ENCODE measurements at regions not wholly inside any gene's neighbourhood (a gene's known extent, or its start where the extent isn't known, plus 50 kb on each side); places are given as distances from the start of the nearest gene placed in this dataset.

DNA sequence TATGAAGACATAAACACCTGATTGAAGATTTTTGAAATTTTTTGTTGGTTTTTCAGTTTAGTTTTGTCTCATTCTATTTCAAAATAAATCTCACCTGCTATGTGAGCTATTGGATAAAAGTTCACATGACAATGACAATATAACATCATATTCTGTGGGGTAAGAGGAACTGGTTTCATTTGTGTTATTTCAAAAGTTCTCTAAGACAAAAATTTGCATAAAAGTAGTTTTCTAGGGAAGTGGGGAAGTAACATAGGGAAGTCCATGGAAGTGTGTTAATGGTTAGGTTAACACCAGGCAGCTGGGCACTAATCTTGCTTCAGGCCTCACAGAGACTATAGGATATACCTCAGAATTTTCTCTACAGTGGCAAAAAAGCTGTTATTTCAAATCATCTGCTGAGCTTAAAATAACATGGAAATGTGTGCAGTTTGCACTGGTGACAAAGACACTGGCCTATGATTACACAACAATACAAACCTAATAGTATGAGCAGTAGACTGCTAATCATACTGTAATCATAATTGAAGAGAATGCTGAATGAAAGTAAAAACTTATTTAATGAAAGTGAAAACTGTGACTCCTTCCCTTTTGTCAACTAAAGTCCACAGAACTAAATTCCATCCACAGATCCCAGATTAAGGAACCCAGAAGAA is 710.6 kb upstream of the TMEM132C start:
- no peak for DNase-seq (ENCODE audit: low read depth in 2 of 2)

DNA sequence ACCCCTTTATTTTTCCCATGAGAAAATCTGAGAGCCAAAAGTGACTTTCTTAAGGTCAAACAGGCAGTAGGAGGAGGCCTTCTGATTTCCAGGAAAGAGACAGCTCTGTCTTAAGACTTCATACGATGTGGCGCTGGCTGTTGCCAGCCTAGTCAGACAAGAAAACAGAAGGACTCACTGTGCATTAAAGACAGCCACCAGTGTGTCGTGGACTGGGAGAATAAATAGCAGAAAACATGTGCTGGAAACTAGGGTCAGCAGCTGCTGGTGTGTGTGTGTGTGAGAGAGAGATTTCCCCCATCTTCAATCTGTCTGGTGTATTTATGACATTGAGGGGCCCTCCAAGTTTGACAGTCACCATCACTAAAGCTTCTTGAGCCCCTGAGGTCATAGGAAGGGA is 708.6 kb upstream of the TMEM132C start:
- DNase-seq (ENCODE audit: low read depth in 2 of 2): no peak

- peak; percentile 2 to 7 for DNase-seq (ENCODE audit: low read depth in 2 of 2)
Measured at GRCh38 chr12:127559349-127560040, 707.5 kb upstream of the TMEM132C start.

GRCh38 chr12:127560041-127560478 is 706.9 kb upstream of the TMEM132C start:
- no peak for DNase-seq (ENCODE audit: low read depth in 2 of 2)

- no peak for DNase-seq (ENCODE audit: low read depth in 2 of 2)
Measured at GRCh38 chr12:127562816-127563215, 704.2 kb upstream of the TMEM132C start.

- DNase-seq (ENCODE audit: low read depth in 2 of 2): no peak
Measured at GRCh38 chr12:127565241-127565640, 701.7 kb upstream of the TMEM132C start.

- no peak for DNase-seq (ENCODE audit: low read depth in 2 of 2)
Measured at GRCh38 chr12:127567531-127567930, 699.4 kb upstream of the TMEM132C start.

DNA sequence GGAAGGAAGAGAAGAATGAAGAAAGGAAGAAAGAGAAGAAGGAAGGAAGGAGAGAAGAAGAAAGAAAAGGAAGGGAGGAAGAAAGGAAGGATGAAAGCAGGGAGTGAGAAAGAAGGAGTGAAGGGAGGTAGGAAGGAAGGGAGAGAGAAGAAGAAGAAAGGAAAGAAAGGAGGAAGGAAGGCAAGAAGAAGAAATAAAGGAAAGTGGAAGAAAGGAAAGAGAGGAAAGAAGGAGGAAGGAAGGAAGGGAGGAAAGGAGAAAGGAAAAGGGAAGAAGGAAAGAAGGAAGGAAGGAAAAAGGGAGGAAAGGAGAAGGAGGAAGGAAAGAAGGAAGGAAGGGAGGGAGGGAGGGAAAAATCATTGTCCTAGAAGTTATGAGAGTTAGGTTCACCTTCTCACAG is 696.6 kb upstream of the TMEM132C start:
- no peak for DNase-seq (ENCODE audit: low read depth in 2 of 2)

DNA sequence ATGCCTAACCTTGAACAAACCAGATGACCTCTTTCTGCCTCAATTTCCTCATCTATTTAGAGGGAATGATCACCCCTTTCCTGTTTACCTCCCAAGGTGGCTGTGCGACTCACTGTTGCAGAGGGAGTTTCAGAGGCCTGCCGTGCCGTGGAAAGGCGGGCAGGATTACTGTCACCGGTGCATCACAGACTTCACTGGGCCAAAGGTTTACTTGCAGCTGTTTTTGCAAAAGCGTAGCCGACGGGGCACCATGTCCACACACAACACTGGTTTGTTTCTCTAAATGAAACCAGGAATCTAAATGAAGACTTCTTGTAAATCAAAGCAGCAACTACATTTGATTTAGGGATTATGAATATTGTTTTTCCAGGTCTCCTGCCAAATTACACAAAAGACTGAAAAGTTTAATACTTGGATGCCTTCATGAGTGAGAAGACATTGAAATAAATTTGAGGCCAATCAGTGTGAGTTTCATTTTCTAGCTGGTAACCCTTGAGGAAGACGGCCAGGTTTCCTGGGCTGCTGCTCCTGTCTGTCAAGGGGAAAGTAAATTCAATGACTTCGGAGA is 696.1 kb upstream of the TMEM132C start:
- no peak for DNase-seq (ENCODE audit: low read depth in 2 of 2)

DNA sequence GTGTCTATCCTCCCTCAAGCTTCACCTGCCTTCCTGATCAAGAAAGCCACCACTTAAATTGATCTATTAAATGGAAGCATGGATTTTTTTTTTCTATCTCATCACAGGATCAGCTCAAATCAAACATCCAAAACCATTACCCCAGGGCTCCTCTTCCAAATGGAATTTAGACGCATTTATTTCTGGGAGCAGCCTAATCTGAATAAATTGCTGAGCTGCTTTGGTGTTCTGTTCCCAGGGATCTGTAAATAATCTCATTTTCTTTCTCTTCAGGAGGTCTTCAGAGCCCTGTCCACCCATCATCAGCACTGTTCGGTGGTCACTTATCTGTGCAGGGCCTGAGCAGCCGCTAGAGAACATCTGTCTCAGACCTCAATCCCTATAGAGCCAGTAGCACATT is 695.4 kb upstream of the TMEM132C start:
- DNase-seq (ENCODE audit: low read depth in 2 of 2): no peak

GRCh38 chr12:127579446-127579845 is 687.5 kb upstream of the TMEM132C start:
- DNase-seq (ENCODE audit: low read depth in 2 of 2): no peak

GRCh38 chr12:127582074-127582473 is 684.9 kb upstream of the TMEM132C start:
- DNase-seq (ENCODE audit: low read depth in 2 of 2): no peak

DNA sequence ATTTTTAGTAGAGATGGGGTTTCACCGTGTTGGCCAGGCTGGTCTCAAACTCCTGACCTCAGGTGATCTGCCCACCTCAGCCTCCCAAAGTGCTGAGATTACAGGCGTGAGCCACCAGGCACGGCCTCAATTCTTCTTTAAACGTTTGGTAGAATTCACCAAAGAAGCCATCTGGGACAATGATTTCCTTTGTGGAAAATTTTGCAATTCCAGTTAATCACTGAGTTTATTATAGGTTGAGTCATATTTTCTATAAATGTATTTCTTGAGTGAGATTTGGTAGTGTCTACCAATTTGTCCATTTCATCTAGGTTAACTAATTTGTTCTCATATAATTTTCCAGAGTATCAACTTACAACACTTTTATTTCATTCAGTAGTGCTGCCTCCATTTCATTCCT is 683.9 kb upstream of the TMEM132C start:
- DNase-seq (ENCODE audit: low read depth in 2 of 2): no peak

- no peak for DNase-seq (ENCODE audit: low read depth in 2 of 2)
Measured at GRCh38 chr12:127588249-127588648, 678.7 kb upstream of the TMEM132C start.

GRCh38 chr12:127589541-127589940 is 677.4 kb upstream of the TMEM132C start:
- DNase-seq (ENCODE audit: low read depth in 2 of 2): no peak

GRCh38 chr12:127590868-127591267 is 676.1 kb upstream of the TMEM132C start:
- no peak for DNase-seq (ENCODE audit: low read depth in 2 of 2)

GRCh38 chr12:127592245-127592644 is 674.7 kb upstream of the TMEM132C start:
- no peak for DNase-seq (ENCODE audit: low read depth in 2 of 2)

GRCh38 chr12:127594351-127594970 is 672.5 kb upstream of the TMEM132C start:
- no peak for DNase-seq (ENCODE audit: low read depth in 2 of 2)

DNA sequence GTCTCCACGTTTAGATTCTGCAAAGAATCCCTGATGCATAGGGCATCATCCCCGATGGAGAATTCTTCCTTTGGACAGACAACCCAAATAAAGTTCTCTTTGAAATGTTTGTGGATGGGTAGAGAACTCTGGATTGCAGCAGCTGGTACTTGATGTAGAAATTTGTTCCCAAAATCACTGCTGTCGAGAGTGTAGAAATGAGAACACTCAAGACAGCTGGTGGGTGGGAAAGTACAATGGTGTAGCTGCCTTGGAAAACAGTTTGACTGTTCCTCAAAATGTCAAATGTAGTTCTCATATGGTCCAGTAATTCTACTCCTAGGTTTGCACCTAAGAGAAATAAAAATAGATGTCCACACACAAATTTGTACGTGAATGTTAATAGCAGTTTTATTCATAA is 671.5 kb upstream of the TMEM132C start:
- no peak for DNase-seq (ENCODE audit: low read depth in 2 of 2)

GRCh38 chr12:127596891-127597290 is 670.1 kb upstream of the TMEM132C start:
- no peak for DNase-seq (ENCODE audit: low read depth in 2 of 2)

- DNase-seq (ENCODE audit: low read depth in 2 of 2): no peak
Measured at GRCh38 chr12:127599436-127599835, 667.5 kb upstream of the TMEM132C start.

GRCh38 chr12:127600211-127600610 is 666.8 kb upstream of the TMEM132C start:
- no peak for DNase-seq (ENCODE audit: low read depth in 2 of 2)
